ENCODE measurements at regions not wholly inside any gene's neighbourhood (a gene's known extent, or its start where the extent isn't known, plus 50 kb on each side); places are given as distances from the start of the nearest gene placed in this dataset.
"Not testable (repeated sequence)": the region's sequence is repeated elsewhere in the genome, so short reads cannot be mapped to it uniquely, and the experiment has no call there.

DNA sequence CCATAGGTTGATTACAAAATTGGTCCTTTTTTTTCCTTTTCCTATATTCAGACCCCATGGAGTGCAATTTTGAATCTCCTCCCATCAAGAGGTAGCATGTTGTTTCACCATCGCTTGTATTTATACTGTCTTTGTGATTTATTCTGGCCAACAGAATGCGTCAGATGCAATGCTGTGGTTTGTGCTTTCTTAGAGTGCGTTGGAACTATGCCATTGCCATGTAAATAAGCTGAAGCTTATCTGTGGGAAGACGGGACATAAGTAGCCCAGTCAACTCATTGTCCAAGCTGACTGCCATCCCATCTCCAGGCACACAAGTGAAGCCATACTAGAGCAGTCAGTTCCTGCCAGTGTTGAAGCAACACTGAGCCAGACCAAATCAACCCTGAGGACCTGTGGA is 1339.3 kb upstream of the GOT2 start:
- in situ Hi-C loops (cut with HindIII; ENCODE audit: low sequenced_read_pairs), result no loop called here
- no peak for DNase-seq (ENCODE audit: low spot score)

DNA sequence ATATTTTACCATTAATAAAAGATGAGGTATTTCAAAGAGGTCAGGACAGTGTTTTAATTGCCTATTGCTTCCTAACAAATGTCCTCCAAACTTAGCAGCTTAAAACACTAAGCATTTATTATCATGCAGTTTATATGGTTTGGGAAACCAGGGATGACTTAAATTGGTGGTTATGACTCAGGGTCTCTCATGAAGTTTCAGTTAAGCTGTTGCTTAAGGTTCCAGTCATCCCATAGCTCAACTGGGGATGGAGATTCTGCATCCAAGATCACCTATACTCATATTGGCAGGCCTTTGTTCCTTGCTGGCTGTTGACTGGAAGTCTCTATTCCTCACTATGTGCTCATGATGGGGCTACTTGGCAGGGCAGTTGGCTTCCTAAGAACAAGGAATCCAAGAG is 1329.9 kb upstream of the GOT2 start:
- in situ Hi-C loops (cut with HindIII; ENCODE audit: low sequenced_read_pairs), result no loop called here
- no peak for DNase-seq (ENCODE audit: low spot score)

DNA sequence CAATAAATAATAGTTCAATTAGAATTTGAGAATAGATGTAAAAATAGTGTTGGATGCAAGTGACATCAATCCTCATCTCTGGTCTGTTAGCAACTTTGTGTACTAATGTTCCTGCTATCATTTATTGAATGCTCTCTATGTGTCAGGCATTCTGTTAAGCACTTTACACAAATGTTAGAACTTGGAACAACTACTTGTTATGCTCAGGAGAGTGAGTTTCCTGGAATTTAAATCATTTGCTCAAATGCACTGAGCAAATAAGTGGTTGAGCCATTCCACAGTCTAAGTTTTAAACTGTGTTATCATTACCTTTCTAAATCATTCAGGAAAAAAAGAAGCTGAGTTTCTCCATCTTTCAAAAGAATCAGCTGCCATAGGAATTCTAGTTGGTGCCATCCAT is 1327.3 kb upstream of the GOT2 start:
- DNase-seq (ENCODE audit: low spot score), result no peak
- in situ Hi-C loops (cut with HindIII; ENCODE audit: low sequenced_read_pairs), result no loop called here

DNA sequence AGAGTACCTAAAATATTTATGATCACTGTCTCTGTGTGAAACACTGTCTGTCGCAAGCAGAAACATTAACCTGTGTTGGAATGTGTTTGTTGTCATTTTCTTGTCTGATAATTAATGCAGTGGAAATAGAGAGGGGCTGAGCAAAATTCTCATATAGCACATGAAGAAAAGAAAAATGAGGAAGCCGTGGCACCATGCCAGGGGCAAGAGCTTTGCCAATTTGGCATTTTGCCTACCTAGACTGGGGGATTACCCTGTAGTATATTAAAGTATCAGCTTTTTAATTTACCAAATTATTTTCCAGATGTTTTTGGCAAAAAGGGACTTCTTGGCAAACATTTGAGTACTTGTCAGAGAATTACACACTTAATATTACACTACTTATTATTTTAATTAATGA is 1326.6 kb upstream of the GOT2 start:
- DNase-seq (ENCODE audit: low spot score), result no peak
- in situ Hi-C loops (cut with HindIII; ENCODE audit: low sequenced_read_pairs), result no loop called here

DNA sequence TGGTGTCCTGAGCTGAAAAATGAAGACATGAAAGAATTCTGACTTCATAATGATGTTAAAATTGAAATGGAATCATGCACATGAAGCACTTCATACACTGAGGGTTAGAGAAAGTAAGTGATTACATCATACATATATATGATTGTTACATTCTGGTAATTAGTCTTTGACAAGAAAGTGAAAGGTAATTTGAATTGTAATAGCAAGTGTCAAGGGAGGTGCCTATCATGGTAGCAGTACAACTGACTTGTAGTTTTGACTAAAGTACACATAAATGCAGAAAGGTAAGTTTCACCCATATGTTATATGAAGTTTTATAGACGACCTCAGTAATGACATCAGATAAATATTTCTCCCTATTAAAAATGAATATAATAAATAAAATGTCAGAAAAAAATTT is 1325.0 kb upstream of the GOT2 start:
- in situ Hi-C loops (cut with HindIII; ENCODE audit: low sequenced_read_pairs), result no loop called here

DNA sequence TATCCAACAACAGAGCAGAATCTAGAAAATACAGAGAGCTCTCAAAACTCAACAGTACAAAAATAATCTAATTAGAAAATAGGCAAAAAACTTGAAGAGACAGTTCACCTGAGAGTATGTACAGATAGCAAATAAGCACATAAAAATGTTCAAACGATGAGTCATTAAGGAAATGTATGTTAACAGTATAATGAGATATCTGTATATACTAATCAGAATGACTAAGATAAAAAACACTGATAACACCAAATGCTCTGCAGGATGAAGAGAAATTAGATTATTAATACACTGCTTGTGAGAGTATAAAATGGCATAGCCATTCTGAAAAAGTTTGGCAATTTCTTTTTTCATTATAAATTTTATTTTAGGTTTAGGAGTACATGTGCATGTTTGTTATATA is 1307.6 kb upstream of the GOT2 start:
- in situ Hi-C loops (cut with HindIII; ENCODE audit: low sequenced_read_pairs), result no loop called here
- no peak for DNase-seq (ENCODE audit: low spot score)

More for the DNA sequence above, 1325.0 kb upstream of the GOT2 start:
- DNase-seq (ENCODE audit: low spot score), result no peak

DNA sequence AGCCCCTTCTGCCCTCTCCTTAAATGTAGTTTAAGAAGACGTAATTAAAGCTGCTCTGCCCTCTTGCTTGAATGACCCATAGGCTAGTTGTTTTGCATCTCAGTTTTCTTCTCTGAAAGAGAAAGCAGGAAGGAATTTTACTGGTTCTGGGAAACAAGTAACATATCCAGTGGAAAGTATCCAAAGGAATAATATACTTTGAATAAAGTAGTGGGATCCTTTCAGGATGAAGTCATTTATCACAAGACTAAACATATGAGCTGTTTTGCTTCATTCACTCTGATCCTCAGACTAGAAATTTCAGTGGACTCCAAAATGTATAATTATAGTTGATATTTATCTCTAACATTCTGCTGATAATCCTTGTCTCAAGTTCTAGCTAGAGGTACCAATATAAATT is 1297.6 kb upstream of the GOT2 start:
- in situ Hi-C loops (cut with HindIII; ENCODE audit: low sequenced_read_pairs), result no loop called here
- DNase-seq (ENCODE audit: low spot score), result no peak

DNA sequence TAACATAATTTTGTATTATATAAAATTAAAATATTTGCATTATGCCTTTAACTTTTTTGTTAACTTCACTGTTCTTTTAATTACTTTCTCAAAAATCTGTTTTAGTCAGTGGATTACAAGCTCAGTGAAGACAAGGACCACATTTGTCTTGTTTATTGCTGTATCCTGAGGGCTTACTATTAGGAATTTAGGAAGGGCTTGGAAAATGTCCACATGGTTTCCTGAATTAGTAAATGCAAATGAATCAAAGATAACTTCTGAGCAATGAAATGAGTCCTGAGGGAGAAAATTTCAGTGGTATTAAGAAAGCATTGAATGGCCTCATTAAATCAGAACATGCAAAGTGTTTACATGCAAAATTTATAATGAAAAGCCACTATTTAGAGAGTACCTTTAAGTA is 1293.2 kb upstream of the GOT2 start:
- DNase-seq (ENCODE audit: low spot score), result no peak

DNA sequence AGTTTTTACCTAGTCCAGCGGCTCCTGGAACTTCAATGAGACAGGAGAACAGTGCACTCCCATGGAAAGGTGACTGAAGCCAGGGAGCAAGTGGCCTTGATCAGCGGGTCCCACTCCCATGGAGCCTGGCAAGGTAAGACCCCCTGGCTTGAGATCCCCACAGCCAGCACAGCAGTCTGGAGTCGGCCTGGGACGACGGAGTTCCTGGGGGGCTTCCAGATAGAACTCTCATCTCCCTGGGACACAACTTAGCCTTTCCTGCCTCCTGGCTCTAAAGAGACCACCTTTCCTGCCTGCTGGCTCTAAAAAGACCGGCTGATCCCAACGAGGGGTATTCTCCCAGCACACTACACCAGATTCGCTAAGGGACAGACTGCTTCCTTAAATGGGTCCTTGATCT is 1279.0 kb upstream of the GOT2 start:
- in situ Hi-C loops (cut with HindIII; ENCODE audit: low sequenced_read_pairs), result no loop called here

More for the DNA sequence above, 1293.2 kb upstream of the GOT2 start:
- in situ Hi-C loops (cut with HindIII; ENCODE audit: low sequenced_read_pairs), result no loop called here

DNA sequence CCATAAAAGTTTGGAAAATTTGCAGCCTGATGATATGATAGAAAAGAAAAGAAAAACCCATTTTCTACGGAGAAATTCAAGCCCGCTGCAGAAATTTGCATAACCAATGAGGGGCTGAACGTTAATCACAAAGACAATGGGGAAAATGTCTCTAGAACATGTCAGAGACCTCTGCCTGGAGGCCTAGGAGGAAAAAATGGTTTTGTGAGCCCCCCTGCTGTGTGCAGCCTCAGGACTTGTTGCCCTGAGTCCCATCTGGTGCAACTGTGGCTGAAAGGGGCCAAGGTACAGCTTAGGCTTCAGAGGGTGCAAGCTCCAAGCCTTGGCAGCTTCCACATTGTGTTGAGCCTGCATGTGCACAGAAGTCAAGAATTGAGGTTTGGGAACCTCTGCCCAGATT is 1267.4 kb upstream of the GOT2 start:
- no peak for DNase-seq (ENCODE audit: low spot score)
- in situ Hi-C loops (cut with HindIII; ENCODE audit: low sequenced_read_pairs), result no loop called here

More for the DNA sequence above, 1279.0 kb upstream of the GOT2 start:
- no peak for DNase-seq (ENCODE audit: low spot score)

DNA sequence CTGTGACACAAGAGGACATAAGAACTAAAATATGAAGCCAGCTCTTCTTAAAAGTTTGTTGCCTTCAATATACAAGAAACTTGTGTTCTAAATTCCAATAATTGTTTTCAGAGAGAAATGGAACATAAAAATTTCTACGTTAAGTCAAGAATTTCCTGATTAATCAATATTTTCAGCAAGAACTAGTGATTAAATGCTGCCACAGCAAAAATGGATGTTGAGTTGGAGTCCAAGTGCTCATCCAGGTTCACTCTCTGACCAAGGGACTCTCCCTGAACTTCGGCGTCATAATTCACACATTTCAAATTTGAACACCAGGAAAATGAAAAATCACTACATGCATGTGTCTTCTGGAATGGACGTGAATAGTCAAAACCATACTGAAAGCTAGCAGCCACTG is 1263.6 kb upstream of the GOT2 start:
- in situ Hi-C loops (cut with HindIII; ENCODE audit: low sequenced_read_pairs), result no loop called here
- DNase-seq (ENCODE audit: low spot score), result no peak

DNA sequence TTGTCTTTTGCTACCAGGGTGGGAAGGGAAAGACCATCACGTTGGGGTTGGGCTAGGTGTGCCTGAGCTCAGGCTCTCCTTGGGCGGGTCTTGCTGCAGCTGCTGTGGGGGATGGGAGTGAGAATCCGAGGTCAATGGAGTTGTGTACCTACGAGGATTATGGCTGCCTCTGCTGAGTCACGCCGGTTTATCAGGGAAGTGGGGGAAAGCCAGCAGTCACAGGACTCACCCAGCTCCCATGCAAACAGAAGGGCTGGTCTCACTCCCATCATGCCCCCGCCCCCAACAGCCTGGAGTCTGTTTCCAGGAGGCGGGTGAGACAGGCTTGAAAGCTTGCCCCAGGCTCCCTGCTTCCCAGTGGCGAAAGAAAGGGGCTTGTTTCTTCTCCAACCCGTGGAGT is 1259.0 kb upstream of the GOT2 start:
- in situ Hi-C loops (cut with HindIII; ENCODE audit: low sequenced_read_pairs), result no loop called here
- no peak for DNase-seq (ENCODE audit: low spot score)

DNA sequence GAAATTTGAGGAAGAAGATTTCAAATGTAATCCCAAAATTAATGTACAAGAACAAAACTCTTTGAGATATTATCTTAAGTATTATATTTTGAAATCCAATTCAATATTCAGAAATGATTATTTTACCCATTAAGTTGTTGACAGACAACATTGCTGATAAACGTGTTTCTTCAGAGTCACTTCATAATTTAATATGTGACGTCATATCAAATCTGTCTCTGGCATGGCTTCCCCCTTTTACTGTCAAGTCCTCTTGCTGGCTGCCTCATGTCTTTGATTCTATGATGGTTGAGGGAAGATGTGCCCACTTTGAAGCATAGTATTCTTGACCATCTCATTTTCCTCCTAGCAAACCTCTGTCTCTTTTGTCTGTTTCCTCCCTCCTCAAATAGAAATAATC is 1257.1 kb upstream of the GOT2 start:
- no peak for DNase-seq (ENCODE audit: low spot score)
- in situ Hi-C loops (cut with HindIII; ENCODE audit: low sequenced_read_pairs), result no loop called here

DNA sequence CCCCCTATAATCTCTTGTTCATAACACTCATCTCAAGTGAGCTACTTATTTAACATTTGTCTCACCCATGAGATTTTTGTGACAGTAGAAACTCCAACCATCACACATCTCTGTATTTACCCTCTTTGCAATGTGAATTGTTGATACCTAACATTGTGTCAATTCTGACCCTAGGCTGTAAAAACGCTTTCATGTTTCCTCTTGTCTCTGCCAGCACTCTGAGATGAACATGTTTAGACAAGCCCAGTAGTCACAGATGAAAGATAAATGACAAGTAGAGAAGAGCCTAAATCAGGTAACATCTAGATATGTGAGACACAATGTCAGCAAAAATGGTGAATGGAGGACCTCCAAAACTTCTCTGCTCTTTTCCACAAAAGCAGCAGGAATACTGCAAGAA is 1254.5 kb upstream of the GOT2 start:
- DNase-seq (ENCODE audit: low spot score), result no peak
- in situ Hi-C loops (cut with HindIII; ENCODE audit: low sequenced_read_pairs), result no loop called here

DNA sequence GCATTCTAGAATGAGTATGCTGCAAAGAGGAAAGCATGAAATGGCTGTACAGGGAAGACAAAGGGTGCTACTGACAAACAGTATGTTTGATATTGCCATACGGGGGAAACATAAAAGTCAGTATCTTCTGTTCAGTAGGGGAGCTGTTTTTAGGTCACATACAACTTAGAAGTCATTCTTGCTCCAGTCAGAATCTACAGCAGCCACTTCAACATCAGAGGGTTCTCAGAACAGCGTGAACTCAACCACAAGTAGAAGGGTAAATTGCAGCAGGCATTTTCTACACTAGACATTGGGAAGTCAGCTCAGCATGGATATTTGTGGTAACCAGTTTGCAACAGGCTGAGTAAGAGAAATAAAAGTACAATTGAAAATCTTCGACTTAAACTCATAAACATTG is 1241.8 kb upstream of the GOT2 start:
- no peak for DNase-seq (ENCODE audit: low spot score)
- in situ Hi-C loops (cut with HindIII; ENCODE audit: low sequenced_read_pairs), result no loop called here

DNA sequence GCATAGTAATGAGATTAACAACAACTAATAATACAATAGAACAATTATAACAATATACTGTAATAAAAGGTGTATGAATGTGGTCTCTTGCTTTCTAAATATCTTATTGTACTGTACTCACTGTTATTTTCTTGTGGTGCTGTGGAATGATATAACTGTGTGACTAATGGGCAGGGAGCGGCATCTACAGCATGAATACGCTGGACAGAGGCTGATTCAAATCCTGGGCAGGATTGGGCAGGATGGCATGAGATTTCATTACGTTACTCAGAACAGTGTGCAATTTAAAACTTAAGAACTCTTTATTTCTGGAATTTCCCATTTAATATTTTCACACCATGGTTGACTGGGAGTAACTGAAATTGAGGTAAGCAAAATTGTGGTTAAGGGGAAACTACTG is 1239.8 kb upstream of the GOT2 start:
- no peak for DNase-seq (ENCODE audit: low spot score)
- in situ Hi-C loops (cut with HindIII; ENCODE audit: low sequenced_read_pairs), result no loop called here

DNA sequence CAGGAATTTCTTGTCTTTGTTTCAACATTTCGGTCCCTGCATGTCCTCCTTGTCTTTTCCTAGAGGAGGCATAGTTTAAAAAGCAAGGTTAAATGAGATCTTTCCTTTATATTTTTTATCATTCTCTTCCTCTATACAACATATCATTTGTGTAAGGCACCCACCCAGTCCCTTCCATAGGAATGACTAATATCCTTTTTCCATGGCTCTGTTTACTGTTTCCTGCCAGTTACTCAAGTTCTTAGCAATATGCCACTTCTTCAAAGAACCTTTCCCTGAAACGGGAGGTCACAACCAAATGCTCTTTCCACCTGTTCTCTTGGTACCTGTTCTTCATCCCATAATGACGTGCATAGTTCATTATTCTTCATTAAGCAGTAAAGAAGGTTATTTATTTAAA is 1237.1 kb upstream of the GOT2 start:
- DNase-seq (ENCODE audit: low spot score), result no peak
- in situ Hi-C loops (cut with HindIII; ENCODE audit: low sequenced_read_pairs), result no loop called here

DNA sequence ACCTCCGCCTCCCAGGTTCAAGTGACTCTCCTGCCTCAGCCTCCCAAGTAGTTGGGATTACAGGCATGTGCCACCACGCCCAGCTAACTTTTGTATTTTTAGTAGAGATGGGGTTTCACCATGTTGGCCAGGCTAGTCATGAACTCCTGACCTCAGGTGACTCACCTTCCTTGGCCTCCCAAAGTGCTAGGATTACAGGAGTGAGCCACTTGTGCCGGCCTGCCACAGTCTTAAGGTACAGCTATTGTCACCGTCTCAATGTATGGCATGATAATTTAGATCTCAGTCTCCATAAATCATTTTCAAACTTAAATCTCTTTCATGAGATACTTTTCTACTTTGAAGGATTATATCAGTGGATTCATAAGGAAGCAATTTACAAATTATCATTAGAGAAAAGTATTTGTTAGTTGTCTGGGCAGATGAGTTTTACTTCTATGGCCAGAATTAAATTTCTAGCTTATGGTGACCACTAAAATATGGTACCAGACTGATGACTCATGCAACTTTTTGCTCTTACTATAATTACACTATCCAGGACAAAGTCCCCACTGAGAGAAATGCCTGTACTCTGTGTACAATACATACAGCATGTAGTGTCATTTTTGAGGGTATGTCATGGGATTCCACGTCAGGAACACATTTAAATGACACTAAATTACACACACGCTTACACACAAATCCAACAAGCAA is 1230.3 kb upstream of the GOT2 start:
- in situ Hi-C loops (cut with HindIII; ENCODE audit: low sequenced_read_pairs), result no loop called here
- no peak for DNase-seq (ENCODE audit: low spot score)

DNA sequence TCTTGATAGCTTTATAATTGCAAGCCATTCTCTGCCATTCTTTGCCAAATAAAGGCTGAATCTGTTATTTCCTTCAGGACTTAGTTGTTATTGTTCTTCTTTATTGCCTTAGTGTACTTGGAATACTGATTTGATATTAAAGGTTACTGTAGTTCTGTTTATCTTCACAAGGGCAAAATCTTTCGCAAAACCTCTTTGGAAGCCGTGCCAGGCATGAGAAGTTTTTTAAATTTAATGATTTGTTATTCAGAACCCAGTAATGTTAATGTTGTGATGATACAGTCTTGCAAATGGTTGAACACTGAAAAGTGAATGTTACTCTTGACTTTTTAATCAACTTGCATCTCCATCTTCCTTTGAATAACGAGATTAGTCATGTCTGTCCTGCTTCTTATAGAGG is 1225.2 kb upstream of the GOT2 start:
- in situ Hi-C loops (cut with HindIII; ENCODE audit: low sequenced_read_pairs), result no loop called here
- DNase-seq (ENCODE audit: low spot score), result no peak

DNA sequence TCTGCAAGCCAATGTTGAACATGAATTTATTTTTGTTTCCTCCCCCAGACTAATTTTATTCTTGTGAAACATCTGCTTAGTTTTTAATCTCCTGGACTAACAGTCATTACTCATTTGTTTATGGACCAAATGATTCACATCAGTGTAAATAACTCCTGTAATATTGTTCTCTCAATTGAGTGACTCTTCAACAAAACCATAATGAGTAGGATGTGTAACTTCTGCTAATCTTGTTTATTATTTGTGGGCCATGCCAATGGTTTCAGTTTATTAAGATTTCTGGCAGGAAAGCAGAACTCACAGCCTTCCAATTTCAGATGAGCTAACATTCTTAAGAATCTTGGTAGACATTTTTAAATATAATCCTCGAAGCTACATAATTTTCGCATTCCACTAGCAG is 1216.3 kb upstream of the GOT2 start:
- in situ Hi-C loops (cut with HindIII; ENCODE audit: low sequenced_read_pairs), result no loop called here
- no peak for DNase-seq (ENCODE audit: low spot score)

DNA sequence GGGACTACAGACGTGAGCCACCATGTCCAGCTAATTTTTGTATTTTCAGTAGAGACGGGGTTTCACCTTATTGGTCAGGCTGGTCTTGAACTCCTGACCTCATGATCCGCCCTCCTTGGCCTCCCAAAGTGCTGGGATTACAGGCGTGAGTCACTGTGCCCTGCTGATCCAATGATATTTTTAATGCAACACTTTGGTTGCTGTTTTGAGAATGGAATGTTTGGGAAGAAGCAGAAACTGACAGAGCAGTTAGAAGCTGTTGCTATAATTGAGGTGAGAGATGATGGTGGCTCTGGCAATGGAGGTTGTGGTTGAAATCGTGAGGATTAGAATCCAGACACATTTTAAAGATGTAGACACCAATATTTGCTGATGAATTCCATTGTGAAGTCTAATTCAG is 1209.9 kb upstream of the GOT2 start:
- in situ Hi-C loops (cut with HindIII; ENCODE audit: low sequenced_read_pairs); DNase-seq (ENCODE audit: low spot score): not testable (repeated sequence)

DNA sequence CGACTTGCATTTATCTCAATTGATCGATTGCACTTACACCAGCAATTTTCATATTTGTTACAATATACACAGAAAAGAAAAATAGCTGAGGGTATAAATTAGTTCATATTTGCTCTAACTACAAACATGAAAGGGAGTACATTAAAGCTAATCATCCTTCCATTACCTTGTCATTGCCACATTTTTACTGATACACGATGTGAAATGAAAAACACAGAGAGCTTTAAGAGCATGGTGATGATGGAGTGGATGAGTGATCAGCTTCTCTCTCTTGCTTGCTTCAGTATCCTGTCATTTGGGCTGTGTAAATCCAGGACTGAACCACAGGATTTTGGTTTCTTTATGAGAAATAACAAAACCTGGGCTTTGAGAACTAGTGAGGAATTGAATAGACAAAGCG is 1207.5 kb upstream of the GOT2 start:
- DNase-seq (ENCODE audit: low spot score), result no peak
- in situ Hi-C loops (cut with HindIII; ENCODE audit: low sequenced_read_pairs), result no loop called here
